ENCODE measurements at regions not wholly inside any gene's neighbourhood (a gene's known extent, or its start where the extent isn't known, plus 50 kb on each side); places are given as distances from the start of the nearest gene placed in this dataset.

DNA sequence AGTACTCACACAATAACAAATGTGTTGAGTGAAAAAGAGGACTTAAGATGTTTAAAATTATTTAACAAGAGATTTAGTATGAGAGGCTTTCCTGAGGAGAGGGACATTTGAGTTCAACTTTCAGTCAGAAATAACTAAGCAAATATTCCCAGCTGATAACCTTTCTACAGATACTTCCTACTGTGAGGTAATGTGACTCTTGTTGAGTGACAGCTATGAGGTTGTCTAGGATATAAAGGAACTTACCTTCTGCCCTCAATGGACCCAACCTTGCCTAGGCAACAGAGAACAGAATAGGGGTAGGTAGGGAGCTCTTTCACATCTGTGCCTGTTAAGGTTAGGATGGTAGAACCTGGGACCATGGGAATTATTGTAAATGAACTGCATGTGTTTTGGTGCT lies 54.7 kb downstream of the GLUD2 start:
- DNase-seq (ENCODE audit: low spot score) = no peak
- no peak for TF ChIP-seq CTCF (IDR thresholded peaks at IDR 0.05)

DNA sequence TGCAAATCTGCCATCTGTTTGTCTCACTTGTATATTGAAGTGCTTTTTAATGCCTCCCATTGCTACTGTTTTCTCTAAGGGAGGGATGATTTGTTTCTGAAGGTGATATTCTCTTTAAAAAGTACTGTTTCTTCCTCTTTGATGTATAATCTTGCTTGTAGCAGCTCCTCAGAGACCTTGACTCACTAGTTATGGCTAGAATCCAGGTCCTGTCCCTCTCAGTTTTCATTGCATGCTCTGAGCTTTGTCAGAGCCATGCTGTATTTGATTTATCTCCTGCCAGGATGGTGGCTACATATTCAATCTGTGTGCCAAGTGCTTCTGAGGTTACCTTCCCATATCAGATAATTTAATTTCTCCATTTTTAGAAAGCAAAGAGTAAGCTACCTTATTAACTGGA lies 56.0 kb downstream of the GLUD2 start:
- H3K27me3 ChIP-seq (replicated peaks; ENCODE audit: insufficient read depth) = no peaks in the 10 kb centered on the region
- no peak overlapping the region for H3K27ac ChIP-seq
- H3K4me3 ChIP-seq = no peak overlapping the region
- no peaks in the 10 kb centered on the region for H3K9me3 ChIP-seq
- TF ChIP-seq CTCF (IDR thresholded peaks at IDR 0.05) = no peak
- no peaks in the 10 kb centered on the region for H3K4me1 ChIP-seq (ENCODE audit: control insufficient read depth in 1 of 2, low read depth in 2 of 2)
- H3K36me3 ChIP-seq = no peaks in the 10 kb centered on the region
- ATAC-seq (ENCODE audit: insufficient number of reproducible peaks, low FRiP score, low read depth) (no peak), DNase-seq (ENCODE audit: low spot score) (no peak)

More for the DNA sequence above, 54.7 kb downstream of the GLUD2 start:
- Histone ChIP-seq H3K4me1 (ENCODE audit: control insufficient read depth in 1 of 2, low read depth in 2 of 2) (no peaks in the 10 kb centered on the region), H3K36me3 (no peaks in the 10 kb centered on the region), H3K4me3 (no peak overlapping the region), H3K9me3 (no peaks in the 10 kb centered on the region), H3K27me3 (replicated peaks; ENCODE audit: insufficient read depth) (no peaks in the 10 kb centered on the region), H3K27ac (no peak overlapping the region)
- no peak for ATAC-seq (ENCODE audit: insufficient number of reproducible peaks, low FRiP score, low read depth)

DNA sequence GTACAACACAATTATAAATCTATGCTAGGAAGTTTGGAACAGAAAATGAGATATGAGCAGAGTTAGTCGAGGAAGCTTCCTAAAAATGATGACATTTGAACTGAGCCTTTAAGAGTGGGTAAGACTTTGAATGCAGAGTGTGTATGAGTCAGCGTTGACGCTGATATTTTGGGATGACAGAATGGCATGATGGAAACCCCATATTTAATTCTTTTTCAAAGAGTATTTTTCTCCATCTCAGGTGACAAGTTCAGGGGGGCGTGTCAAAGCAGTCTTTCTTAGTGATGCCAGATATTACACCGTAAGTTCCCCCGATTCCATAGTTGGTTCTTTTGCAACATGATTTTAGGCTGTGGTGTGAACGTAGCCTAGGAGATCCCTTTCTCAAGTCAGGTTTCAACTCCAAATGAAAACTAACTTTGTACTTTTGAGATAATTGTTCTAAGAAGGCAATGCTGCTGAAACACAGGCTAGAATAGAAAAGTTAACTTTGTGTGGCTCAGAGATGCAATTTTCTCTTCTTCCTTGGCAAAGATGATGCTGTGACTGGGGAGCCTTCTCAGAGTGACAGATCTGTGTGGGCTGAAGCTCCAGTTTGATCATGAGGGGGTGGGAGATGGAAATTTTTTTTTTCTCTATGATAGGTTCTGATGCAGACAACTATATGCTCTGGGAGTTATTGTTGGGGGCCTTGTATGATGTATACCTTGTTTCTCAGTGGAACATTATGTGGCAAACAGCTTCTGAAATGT lies 59.2 kb downstream of the GLUD2 start:
- H3K4me3 ChIP-seq = no peak overlapping the region
- no peaks in the 10 kb centered on the region for H3K27me3 ChIP-seq (replicated peaks; ENCODE audit: insufficient read depth)
- no peaks in the 10 kb centered on the region for H3K4me1 ChIP-seq (ENCODE audit: control insufficient read depth in 1 of 2, low read depth in 2 of 2)
- no peaks in the 10 kb centered on the region for H3K9me3 ChIP-seq
- no peaks in the 10 kb centered on the region for H3K36me3 ChIP-seq
- no peak for DNase-seq (ENCODE audit: low spot score)
- TF ChIP-seq CTCF (IDR thresholded peaks at IDR 0.05) = no peak
- no peak overlapping the region for H3K27ac ChIP-seq
- no peak for ATAC-seq (ENCODE audit: insufficient number of reproducible peaks, low FRiP score, low read depth)

- Histone ChIP-seq H3K9me3 (no peaks in the 10 kb centered on the region), H3K27ac (no peak overlapping the region), H3K4me3 (no peak overlapping the region), H3K27me3 (replicated peaks; ENCODE audit: insufficient read depth) (no peaks in the 10 kb centered on the region), H3K36me3 (no peaks in the 10 kb centered on the region), H3K4me1 (ENCODE audit: control insufficient read depth in 1 of 2, low read depth in 2 of 2) (no peaks in the 10 kb centered on the region)
- ATAC-seq (ENCODE audit: insufficient number of reproducible peaks, low FRiP score, low read depth) (no peak), DNase-seq (ENCODE audit: low spot score) (no peak)
- no peak for TF ChIP-seq CTCF (IDR thresholded peaks at IDR 0.05)
Measured at GRCh38 chrX:121109986-121110385, 62.6 kb downstream of the GLUD2 start.

- Histone ChIP-seq H3K27ac (no peak overlapping the region), H3K4me3 (no peak overlapping the region), H3K36me3 (no peaks in the 10 kb centered on the region), H3K27me3 (replicated peaks; ENCODE audit: insufficient read depth) (no peaks in the 10 kb centered on the region), H3K4me1 (ENCODE audit: control insufficient read depth in 1 of 2, low read depth in 2 of 2) (no peaks in the 10 kb centered on the region), H3K9me3 (no peaks in the 10 kb centered on the region)
- no peak for ATAC-seq (ENCODE audit: insufficient number of reproducible peaks, low FRiP score, low read depth)
- no peak for DNase-seq (ENCODE audit: low spot score)
- TF ChIP-seq CTCF (IDR thresholded peaks at IDR 0.05) = no peak
Measured at GRCh38 chrX:121110536-121110935, 63.1 kb downstream of the GLUD2 start.
